AG04449 (cell line): ENCODE measurements at regions not wholly inside any gene's neighbourhood (a gene's known extent, or its start where the extent isn't known, plus 50 kb on each side); places are given as distances from the start of the nearest gene placed in this dataset.
A peak's percentile ranks its signal among the peaks of the same experiment; 100 is the strongest.

Source experiments
- CTCF ChIA-PET: fragments of 350-600 bp; formaldehyde crosslinking; extraction: SDS; loops from one replicate; lab custom pipeline; 2021; ENCODE audit warnings: antibody characterized with exemption; lab: Yijun Ruan, JAX
- POLR2A ChIA-PET: fragments of 400-600, 350-600 bp; formaldehyde crosslinking; extraction: SDS; loops from one replicate; lab custom pipeline; 2020; ENCODE audit warnings: antibody characterized with exemption, inconsistent platforms; lab: Yijun Ruan, JAX
- DNase-seq: peaks from one replicate; pipeline ENCODE4 v3.0.0-alpha.2; 2010; ENCODE audit warnings: low read depth, low spot score
- H3K4me3 ChIP-seq: 2 replicates; pipeline ENCODE4 v1.5.1; 2011; ENCODE audit warnings: low read depth, mild to moderate bottlenecking, control low read depth, low read length
- TF ChIP-seq, protein P1 (sequence below): IDR thresholded peaks from one replicate; pipeline ENCODE4 v1.5.1; 2011; ENCODE audit warnings: mild to moderate bottlenecking, moderate library complexity, low read length, control low read depth, inconsistent platforms; ENCODE audit not compliant: insufficient read depth; ENCODE audit errors: missing control alignments

DNA sequence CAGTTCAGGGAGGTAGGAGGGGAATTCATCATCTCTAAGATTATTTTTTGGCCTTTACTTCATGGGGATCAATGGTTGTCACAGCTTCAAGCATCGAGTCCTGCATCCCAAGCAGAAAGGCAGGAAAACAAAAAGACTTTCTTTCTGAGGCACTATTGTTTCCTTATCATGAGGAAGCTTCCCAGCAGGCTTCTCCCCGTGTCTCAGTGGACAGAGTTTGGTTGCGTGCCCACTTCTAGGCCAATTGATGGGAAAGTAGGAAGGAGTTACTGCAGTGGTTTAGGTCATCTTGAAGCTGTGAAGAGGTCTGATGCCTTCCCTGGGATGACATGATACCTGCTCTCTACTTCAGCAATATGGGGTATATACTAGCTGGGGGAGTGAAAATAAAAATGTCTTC is 175.3 kb upstream of the CDH13 start:
- CTCF ChIA-PET, result interaction anchor here (1.7 kb wide), 1 partner anchor 10 kb away, joined by 6 read pairs; no protein-coding TSS in a partner anchor
- no peak overlapping the region for H3K4me3 ChIP-seq
- TF ChIP-seq, protein P1, sequence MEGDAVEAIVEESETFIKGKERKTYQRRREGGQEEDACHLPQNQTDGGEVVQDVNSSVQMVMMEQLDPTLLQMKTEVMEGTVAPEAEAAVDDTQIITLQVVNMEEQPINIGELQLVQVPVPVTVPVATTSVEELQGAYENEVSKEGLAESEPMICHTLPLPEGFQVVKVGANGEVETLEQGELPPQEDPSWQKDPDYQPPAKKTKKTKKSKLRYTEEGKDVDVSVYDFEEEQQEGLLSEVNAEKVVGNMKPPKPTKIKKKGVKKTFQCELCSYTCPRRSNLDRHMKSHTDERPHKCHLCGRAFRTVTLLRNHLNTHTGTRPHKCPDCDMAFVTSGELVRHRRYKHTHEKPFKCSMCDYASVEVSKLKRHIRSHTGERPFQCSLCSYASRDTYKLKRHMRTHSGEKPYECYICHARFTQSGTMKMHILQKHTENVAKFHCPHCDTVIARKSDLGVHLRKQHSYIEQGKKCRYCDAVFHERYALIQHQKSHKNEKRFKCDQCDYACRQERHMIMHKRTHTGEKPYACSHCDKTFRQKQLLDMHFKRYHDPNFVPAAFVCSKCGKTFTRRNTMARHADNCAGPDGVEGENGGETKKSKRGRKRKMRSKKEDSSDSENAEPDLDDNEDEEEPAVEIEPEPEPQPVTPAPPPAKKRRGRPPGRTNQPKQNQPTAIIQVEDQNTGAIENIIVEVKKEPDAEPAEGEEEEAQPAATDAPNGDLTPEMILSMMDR, result no peak
- POLR2A ChIA-PET, result no interaction called here
- DNase-seq, result no peak

DNA sequence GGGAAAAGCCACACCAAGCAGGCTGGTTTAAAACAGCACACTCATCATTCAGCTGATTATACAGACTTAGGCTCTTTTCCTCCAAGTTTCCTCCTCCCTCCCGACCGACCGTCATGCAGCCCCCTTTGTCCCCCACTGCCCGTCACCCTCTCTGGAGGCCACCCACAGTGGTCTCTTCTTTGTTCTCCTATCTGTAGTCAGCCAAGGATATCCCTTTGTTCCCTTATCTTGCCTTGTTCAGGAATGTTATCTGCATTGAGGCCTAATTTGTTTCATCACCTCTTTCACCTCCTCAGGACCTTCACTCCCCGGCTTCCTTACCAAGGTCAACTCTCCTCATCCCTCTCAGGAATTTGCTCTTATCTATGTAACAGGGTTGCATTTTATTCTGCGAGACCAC is 186.4 kb upstream of the CDH13 start:
- ChIA-PET CTCF (interaction anchor here (1.3 to 5.2 kb wide), 2 partner anchors 16 to 20 kb away, joined by 5 to 20 read pairs; no protein-coding TSS in a partner anchor), POLR2A (interaction anchor here (1.1 kb wide), 1 partner anchor 16 kb away, joined by 3 read pairs; no protein-coding TSS in a partner anchor)
- no peak overlapping the region for H3K4me3 ChIP-seq
- no peak for DNase-seq
- TF ChIP-seq, protein P1, result no peak

DNA sequence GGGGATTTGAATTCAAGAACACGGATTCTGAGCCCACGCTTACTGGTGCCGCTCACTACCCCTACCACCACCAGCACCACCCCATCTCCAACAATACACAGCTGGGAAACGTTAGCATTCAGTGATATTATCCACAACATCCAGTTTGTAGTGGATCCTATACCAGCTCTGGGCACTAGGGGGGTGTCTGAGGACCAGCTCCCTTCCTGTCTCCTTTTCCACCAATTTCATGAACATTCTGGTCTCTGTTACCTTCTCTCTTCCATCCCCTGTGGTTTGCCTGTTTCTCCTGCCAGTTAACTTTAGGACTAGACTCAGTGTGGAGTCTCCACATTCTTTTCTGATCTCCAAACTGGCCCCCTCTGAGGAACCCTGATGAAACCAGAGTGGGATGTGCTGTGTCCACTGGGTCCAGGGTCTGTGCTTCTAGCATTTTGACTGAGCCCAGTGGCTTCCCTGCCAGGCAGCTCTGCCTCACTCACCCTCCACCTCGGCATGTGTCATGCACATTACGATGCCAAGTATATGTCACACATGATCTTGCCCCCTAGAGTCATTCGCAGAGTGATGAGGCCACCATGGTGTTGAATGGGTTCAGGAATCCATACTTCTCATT is 187.0 kb upstream of the CDH13 start:
- no peak overlapping the region for H3K4me3 ChIP-seq
- POLR2A ChIA-PET, result interaction anchor here (0.6 to 1.1 kb wide), 2 partner anchors 17 to 59 kb away, joined by 3 read pairs; no protein-coding TSS in a partner anchor
- TF ChIP-seq, protein P1, result peak; percentile 64
- DNase-seq, result no peak
- CTCF ChIA-PET, result interaction anchor here (0.6 to 5.2 kb wide), 5 partner anchors 8 to 499 kb away, joined by 3 to 20 read pairs (median 4); no protein-coding TSS in a partner anchor

DNA sequence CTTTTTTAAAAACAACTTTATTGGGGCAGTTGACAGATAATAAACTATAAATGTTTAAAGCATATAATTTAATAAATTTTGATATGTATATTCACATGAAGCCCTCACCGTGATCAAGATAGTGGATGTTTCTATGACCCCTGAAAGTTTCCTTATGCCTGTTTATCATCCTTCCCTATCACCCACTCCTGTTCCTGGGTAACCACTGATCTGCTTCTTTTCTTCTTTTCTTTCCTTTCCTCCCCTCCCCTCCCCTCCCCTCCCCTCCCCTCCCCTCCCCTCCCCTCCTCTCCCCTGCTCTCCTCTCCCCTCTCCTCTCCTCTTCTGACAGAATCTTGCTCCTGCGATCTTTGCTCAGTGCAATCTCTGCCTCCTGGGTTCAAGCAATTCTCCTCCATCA is 193.7 kb upstream of the CDH13 start:
- TF ChIP-seq, protein P1, result no peak
- POLR2A ChIA-PET, result no interaction called here
- CTCF ChIA-PET, result no interaction called here
- no peak for DNase-seq
- no peak overlapping the region for H3K4me3 ChIP-seq

DNA sequence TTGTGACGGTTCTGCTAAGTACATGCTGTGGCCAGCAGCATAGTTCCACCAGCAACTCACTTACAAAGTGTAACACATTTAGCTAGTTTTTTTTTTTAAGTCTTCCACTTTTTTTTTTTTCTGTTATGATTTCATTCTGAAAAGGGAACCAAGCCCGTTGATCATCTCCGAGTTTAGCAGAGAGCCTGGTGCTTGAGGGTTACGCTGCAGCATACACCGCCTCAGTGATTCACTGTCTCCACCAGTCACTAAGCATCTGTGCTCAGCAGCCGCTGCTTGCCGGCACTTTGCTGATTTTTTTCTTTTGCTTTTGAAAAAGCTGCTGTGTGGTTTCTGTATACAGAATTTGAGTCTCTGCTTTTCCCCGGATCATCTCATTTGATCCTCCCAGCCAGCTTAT is 194.5 kb upstream of the CDH13 start:
- H3K4me3 ChIP-seq, result no peak overlapping the region
- TF ChIP-seq, protein P1, result no peak
- ChIA-PET CTCF (interaction anchor here (1.3 kb wide), 1 partner anchor 24 kb away, joined by 6 read pairs; no protein-coding TSS in a partner anchor), POLR2A (no interaction called here)
- DNase-seq, result no peak

DNA sequence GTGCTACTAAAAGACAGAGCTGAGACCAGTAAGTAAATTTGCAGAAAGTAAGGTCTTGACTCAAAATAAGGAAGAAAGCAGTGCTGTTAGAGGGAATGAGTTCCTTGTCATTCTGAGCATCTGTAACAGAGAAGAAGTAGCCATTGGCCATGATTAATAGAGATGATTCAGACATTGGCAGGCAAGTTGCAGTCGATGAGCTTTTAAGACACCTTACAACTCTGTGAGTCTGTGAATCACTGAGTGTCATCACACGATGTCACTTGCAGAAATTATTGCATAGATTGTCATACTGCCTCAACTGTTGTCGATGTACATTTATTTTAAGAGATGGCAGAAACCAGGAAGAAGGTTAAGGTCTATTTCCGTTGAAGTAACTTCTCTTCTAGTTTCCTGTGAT is 201.1 kb upstream of the CDH13 start:
- TF ChIP-seq, protein P1, result no peak
- DNase-seq, result no peak
- H3K4me3 ChIP-seq, result no peak overlapping the region
- ChIA-PET CTCF (no interaction called here), POLR2A (no interaction called here)
